Fibroblast of skin of right biceps (primary cell): ENCODE measurements at regions not wholly inside any gene's neighbourhood (a gene's known extent, or its start where the extent isn't known, plus 50 kb on each side); places are given as distances from the start of the nearest gene placed in this dataset.
A peak's percentile ranks its signal among the peaks of the same experiment; 100 is the strongest.

Experiments
- DNase-seq: peaks from one replicate; pipeline ENCODE4 v3.0.0-alpha.2; 2013

DNA sequence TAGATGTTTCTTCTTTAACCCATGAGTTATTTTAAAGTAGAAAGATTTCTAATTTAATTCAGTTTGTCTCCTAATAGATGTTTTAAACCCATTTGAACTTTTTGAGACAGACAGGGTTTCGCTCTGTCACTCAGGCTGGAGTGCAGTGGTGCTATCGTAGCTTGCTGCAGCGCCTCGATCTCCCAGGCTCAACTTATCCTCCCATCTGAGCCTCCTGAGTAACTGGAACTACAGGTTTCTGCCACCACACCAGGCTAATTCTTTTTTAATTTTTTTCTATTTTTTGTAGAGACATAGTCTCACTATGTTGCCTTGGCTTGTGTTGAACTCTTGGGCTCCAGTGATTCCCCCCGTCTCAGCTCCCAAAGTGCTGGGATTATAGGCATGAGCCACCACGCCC is 53.0 kb upstream of the RAB18 start:
- DNase-seq, result no peak

DNA sequence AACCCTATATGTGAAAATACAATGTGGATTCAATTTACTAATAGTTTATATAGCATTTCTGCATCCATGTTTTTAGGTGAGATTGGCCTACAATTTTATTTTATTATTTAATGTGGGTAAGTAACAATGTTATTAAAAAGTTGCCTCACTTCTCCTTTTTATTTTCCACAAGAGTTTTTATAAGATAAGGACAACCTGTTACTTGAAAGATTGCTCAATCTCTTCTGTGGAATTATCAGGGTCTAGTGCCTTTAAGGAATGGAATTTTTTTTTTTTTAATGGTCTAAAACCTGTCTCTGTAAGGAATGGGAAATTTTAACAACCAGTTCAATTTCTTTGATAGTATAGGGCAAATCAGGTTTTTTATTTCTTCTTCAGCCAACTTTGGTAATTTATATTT is 53.9 kb upstream of the RAB18 start:
- DNase-seq, result no peak

DNA sequence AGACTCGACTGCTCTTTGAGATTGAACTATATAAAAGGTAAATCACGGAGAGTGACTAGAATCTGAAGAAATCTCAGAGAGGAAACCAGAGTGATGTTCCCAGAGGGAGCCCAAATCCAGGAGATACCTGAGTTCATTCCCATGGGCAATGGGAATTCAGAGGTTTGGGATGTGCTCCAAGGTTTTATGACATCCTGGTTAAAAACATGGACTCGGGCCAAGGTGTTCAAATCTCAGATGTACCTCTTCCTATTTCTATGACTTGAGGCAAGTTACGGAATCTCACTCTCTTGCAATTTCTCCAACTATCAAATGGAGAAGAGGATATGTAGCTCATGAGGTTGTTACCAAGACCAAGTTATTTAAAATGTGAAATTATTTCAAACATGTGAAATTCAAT is 54.5 kb upstream of the RAB18 start:
- DNase-seq, result no peak

DNA sequence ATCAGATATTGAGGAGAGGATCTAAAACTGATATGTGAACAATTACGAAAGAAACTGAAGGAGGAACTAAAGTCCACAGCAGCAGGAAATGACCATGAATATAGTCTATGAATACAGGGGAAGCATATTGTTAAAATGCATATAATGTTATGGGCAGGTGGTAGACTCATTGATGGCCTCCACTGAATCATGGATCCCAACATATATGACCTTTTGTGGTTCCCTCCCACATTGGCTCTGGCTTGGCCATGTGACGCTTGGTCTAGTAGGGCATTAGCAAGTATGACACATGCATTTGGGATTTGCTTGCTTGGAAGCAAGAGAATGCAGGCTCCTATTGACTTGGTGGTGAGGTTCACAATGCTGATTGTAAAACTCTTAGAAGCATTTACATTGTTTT is 55.2 kb upstream of the RAB18 start:
- DNase-seq, result peak; percentile 69

DNA sequence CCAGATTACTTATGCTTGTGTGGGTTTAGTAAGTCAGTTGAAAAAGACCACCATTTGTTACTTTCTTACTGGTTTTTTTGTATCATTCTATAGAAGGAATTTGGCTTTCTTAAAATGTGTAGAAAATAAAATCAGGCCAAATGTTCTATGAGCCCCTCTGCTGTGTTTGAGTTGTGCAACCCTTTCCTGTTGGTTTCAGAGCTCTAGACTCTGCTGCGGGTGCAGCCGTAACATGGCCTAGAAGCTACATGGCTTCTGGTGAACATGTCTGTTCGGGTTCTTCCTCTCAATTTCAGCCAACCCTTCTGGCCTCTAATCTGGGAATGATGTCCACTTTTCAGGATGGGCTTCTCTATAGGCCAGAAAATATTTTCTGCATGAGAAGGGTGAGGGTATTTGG is 56.6 kb upstream of the RAB18 start:
- no peak for DNase-seq

DNA sequence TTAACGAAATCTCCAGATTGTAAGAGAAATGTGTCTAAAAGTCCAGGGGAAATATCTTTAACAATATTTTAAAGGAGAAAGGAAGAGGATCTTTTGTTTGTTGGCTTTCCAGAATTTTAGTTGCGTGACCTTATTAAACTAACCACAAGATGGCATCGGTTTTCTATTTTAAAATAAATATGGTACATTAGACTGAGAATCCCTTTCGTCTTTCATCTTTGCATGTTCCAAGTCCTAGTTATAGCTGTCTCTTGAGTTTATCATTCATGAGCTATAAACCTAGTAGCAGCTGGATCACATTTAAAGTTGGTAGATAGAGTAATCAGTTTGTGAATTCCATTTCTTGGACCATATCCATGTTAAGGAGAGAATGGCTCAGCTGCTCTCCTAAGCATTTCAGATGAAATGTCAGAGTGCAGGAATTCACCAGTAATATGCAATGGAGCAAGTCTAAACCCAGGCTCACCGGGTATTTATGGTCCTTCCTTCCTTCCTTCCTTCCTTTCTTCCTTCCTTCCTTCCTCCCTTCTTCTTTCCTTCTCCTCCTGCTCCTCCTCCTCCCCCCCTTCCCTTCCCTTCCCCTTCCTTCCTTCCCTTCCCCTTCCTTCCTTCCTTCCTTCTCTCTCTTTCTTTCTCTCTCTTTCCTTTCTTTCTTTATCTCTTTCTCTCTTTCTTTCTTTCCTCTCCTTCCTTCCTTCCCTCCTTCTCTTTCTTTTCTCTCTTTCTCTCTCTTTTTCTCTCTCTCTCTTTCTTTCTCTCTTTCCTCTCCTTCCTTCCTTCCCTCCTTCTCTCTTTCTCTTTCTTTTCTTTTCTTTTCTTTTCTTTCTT is 57.8 kb upstream of the RAB18 start:
- DNase-seq, result peak; percentile 39

DNA sequence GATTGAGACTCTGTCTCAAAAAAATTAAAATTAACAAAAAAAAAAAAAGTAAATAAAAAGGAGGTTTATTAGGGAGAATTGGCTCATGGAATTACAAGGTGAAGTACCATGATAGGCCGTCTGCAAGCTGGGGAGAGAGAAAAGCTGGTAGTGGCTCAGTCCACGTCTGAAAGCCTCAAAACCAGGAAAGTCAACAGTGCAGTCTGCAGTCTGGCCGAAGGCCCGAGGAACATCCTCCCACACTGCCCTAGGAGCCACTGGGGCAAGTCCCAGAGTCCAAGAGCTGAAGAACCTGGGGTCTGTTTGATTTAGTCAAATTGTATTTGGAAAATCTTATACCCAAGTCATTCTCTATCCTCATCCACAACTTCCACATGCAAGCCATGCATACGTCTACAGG is 59.0 kb upstream of the RAB18 start:
- DNase-seq, result no peak

DNA sequence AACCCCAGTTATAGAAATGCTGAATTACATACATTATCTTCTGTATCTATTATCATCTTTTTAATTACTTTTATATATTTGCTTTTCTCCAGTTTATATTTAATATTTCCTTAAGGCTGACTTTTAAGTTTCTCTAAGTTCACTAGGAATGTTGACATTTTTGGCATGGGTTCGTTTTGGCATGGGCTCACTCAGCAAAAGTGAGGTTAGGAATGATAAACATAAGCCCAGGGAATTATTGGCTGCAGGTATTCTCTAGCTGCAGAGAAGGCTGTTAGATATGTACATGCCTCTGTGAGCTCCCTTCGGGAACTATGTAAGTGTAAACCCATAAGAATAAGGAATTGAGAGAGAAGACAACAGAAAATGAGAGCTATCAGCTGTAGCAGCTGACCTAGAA is 63.6 kb upstream of the RAB18 start:
- DNase-seq, result no peak

DNA sequence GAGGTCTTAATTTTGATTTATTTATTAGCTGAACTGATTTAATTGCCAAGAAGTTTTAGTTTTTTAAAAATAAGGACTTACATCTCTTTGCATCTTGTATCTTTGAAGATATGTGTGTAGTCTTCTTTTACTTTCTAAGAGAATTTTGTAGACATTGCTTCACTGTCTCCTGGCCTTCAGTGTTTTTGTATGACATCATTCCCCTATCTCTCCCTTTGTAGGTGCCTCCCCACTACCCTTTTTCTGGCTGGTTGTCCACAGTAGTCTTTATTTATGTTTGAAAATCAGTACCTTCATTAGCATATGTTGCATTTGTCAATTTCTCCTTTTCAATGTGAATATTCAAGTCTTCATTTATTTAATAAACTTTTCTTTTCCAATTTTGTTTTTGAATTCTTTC is 64.1 kb upstream of the RAB18 start:
- DNase-seq, result no peak

DNA sequence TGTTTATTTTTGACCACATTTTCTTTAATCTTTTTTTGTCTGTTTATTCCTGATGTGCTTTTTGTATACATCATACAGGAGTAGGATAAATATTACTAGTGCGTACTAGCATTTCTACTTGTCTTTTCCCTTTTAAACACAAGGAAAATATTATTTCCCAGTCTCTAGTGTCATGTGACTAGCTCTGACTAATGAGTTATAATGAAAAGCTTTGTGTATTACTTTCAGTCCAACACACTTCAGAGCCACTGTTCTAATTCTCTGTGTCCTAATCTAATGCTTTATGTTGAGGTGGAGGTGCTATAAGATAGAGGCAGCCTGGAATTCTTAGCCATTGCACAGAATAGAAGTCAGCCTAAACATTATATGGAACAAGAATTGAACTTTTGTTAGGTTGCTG is 65.0 kb upstream of the RAB18 start:
- DNase-seq, result no peak

DNA sequence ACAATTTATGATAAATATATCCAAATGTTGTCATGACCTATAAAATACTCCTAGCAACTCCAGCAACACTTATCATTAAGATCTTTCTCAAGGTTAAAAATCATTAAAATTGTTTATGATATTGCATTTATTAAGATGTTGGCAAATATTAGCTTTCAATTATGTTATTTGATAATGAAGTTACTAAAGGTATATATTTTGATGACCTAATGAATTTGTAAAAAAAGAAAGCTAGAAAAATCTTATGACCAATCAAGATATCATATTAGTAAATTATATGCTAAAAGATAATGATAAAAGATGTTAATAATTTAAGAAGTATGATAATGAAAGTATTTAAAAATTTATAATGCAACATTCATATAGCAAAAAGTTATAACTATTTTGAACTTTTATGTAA is 66.3 kb upstream of the RAB18 start:
- no peak for DNase-seq

DNA sequence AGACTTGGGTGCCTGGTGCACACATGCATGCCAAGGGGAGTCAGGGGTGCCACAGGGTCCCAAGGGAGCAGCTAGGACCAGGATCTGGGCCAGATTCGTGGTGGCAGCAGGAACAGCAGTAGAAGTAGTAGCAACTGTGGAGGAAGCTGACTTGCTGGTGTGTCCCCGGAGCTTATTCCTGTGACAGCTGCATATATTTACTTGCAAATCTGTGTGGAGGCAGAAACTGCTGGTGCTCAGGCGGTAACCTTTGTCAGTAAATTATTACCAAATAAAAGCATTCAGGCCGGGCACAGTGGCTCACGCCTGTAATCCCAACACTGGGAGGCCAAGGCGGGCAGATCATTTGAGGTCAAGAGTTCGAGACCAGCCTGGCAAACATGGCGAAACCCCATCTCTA is 67.4 kb upstream of the RAB18 start:
- no peak for DNase-seq

DNA sequence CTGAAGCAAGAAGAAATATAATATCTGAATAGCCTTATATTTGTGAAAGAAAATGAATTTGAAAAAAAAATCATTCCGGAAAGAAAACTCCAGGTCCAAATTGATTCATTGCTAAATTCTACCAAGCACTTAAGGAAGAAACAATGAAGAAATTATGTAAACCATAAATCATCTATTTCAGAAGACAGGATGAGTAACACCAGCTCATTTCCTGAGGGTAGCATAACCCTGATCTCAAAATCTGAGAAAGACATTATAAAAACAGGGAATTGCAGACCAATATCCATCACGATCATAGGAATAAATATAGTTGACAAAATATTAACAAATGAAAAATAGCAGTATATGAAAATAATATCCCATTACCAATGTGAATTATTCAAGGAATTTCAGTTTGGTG is 70.1 kb upstream of the RAB18 start:
- DNase-seq, result no peak

DNA sequence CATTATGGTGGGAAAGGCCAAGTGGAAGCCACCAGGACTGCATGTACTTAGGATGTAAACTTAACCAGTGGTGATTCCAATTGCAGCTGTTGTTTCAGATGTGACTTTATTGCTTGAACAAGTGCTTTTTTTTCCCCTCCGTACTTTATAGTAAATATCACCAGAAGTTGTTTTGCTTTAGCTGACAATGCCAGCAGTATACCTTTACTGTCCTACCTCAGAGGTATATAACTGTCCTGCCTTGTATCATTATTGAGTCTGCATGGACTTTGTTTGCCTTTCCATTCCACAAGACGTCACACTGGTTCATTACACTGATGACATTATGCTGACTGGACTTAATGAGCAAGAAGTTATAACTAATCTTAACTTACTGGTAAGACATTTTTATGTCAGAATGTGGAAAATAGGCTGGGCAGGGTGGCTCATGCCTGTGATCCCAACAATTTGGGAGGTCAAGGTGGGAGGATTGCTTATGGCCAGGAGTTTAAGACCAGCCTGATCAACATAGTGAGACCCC is 77.1 kb upstream of the RAB18 start:
- DNase-seq, result no peak

DNA sequence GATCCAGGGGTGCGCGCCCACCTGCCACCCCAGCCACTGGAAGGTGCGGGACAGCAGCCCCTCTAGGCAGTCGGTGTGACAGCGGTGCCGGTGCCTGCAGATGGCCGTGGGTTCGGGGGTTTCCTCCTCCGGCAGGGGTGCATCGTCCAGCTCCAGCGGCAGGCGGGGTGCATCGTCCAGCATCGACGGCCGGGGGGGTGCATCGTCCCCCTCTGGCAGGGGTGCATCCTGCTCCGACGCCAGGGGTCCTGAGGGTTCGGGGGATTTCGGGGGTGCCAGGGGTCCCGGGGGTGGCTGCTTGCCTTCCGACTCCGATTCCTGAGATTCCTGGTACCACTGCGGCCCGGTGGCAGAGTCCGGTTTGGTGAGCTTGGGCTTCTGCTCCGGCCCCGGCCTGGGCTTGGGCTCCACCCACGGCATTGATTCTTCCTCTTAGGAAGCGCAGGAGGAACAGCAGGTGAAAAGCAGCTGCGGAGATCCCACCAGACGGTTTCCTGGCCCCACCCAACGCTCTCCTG is 90.2 kb upstream of the RAB18 start:
- DNase-seq, result no peak

DNA sequence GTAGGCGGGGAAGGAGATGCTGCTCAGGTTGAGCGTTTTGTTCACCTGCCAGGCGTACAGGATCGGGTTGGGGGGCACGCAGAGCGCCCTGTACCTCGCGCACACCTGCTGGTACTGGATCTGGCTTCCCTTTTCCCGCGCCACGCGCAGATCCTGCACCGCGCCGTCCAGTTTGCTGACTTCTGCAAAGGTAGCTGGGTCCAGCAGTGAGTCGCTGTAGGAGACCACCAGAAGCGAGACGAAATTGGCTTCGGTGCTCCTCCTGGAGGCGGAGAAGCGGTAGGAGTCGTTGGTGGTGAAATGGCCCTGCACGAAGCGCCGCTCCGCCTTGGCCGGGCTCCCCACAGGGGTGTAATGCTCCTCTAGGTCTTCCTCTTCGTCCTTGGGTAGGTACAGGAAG is 90.7 kb upstream of the RAB18 start:
- no peak for DNase-seq

DNA sequence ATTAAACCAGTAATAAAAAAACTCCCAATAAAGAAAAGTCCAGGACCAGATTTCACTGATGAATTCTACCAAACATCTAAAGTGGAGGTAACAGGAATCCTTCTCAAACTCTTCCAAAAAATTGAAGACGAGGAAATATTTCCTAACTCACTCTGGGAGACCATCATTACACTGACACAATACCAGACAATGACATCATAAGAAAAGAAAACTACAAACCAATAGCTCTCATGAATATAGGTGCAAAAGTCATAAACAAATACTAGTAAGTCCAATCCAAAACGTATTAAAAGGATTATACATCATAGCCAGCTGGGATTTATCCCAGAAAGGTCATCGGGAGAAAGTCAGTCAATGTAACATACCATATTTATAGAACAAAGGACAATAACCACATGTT is 94.0 kb upstream of the RAB18 start:
- no peak for DNase-seq

DNA sequence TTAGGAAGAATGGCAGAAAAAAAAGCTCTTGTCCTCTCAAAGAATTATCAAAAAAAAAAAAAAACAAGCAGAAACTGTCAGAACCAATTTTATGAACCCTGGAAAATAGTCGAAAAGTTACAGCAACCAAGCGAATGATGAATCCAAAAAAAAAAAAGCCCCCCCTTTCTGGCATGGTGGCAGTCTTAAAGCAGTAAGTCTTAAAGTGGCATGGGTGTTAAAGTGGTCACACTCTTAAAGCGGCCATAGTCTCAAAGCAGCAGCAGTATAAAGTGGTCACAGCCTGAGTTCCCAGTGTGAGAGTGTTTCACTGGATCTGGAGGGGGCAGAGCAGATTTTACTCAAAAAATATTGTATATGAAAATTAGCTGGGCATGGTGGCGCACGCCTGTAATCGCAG is 96.8 kb upstream of the RAB18 start:
- no peak for DNase-seq

DNA sequence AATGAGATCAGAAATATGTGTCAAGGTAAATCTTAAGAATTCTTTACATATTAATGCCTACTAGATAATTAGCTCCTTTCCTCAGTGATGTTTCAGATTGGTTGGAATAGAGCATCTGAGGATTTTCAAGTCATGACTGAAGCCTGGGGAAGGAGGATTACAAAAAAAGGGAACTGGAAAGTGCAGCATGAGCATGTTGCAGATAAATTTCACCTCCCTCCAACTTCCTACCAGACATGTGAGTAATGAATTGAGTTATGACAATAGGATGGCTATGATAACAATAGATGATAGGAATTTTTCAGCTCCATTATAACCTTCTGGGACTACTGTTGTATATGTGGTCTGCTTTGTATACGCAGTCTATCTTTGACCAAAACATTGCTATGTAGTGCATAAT is 104.2 kb upstream of the RAB18 start:
- no peak for DNase-seq

DNA sequence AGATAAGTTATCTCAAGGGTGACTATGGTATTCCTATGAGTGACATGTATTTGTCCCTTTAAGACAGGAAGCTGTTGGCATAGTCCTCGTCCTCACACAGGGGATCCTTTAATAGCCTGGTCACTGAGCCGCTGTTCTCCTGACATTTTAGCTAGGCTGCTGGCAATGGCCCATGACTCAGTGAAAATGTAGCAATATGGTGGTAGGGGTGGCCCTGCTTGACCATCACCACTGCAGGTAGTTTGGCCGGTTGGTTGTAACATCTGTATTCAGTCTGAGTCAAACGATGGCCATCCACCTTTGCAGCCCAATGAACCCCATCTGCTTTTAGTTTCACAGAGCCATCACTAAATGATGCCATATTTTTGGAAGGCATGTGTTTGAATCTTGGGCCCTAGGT is 110.1 kb upstream of the RAB18 start:
- DNase-seq, result no peak

DNA sequence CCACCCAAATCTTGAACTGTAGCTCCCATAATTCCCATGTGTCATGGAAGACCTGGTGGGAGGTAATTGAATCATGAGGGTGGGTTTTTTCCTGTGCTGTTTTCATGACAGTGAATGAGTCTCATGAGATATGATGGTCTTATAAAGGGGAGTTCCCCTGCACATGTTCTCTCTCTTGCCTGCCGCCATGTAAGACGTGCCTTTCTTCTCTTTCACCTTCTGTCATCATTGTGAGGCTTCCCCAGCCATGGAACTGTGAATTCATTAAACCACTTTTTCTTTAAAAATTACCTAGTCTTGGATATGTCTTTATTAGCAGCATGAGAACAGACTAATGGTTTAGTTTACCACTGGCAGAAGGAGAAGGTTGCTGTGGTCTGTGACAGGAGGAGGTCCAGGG is 111.5 kb upstream of the RAB18 start:
- DNase-seq, result no peak

DNA sequence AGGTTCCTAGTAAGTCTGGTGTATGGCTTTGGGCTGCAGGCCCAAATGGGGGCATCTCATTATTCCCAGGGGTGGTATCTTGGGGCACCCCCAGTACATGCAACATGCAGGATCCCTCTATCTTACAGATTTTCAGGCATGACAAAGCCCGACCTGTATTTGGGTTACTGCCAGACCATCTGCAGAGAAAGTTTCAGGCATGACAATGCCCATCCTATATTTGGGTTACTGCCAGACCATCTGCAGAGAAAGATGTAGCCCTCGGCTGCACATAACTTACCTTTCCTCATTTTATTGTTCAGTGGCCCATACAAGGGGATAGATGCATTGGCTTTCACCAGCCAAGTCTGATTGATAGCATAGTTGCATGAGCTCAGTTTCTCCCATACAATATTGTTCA is 112.2 kb upstream of the RAB18 start:
- DNase-seq, result no peak

DNA sequence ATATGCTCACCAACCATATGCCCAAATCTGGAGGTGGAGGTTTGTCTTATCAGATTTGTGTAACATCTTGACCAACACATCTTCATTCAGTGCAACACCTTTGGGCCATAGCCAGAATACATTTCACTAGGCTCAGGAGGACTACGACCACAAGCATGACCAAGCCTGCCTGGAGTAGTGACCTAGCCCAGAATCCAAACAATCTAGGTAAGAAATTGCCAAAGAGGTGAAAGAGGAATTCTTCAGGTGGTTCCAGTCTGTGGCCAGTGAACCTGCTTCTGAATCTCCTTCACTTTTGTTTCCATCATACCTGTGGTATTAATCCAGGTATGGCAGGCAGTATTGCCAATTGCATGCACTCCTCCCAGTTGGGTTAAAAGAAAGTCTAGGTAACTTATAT is 112.8 kb upstream of the RAB18 start:
- no peak for DNase-seq

DNA sequence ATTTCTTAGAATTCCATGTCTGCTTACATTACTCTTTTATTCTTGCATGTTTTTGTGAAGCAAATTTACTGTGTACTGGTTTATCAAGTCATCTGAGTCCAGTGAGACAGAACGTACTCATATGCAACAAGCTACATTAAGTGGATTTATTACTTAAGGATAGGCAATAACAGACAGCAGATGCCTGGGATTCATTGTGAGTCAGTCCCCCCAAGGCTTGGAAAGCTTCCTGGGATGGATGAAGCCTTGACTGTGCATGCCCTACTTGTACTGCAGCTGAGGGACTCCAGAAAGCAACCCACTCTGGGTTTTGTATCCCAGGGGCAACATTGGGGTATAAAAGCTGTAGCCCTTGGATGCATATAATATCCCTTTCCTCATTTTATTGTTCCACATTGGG is 113.4 kb upstream of the RAB18 start:
- DNase-seq, result peak; percentile 46

DNA sequence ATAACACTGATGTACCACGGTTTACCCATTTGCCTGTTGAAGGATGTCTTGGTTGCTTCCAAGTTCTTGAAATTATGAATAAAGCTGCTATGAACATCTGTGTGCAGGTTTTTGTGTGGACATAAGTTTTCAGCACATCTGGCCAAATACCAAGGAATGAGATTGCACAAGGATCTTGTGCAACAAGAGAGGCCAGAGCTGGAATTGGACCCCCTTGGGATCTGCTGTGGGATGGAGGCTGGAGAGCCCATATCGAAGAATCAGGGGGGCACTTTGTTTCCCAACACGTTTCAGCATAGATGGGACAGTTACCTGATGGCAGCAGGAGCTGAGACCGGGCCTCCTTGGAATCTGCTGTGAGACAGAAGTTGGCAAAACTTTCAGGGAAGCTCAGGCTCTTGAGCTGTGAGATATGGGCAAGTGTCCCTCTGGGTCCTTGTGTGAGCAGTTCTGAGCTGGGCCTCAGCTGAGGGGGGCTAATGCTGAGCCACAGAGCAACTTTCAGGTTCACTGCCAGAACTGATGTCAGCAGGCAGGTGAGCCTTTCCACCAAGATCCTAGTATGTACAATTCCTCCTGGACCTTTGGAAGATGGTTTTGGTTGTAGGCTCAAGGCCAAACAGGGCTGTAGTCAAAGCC is 115.2 kb upstream of the RAB18 start:
- DNase-seq, result peak; percentile 14
